Muscle of leg (tissue), 3 donors: ENCODE measurements at regions not wholly inside any gene's neighbourhood (a gene's known extent, or its start where the extent isn't known, plus 50 kb on each side); places are given as distances from the start of the nearest gene placed in this dataset.
A peak's percentile ranks its signal among the peaks of the same experiment; 100 is the strongest.
"Not testable (repeated sequence)": the region's sequence is repeated elsewhere in the genome, so short reads cannot be mapped to it uniquely, and the experiment has no call there.

Experiments
- DNase-seq: peaks from one replicate; pipeline ENCODE4 v3.0.0; 2013
- H3K27ac ChIP-seq: one replicate; pipeline ENCODE4 v1.5.1; 2013; ENCODE audit warnings: mild to moderate bottlenecking, low read length, control low read depth
- H3K27me3 ChIP-seq: one replicate; pipeline ENCODE4 v1.6.1; 2013; ENCODE audit warnings: low read length; ENCODE audit not compliant: control insufficient read depth, insufficient read depth
- H3K36me3 ChIP-seq: one replicate; pipeline ENCODE4 v1.6.1; 2013; ENCODE audit warnings: low read length; ENCODE audit not compliant: control insufficient read depth, insufficient read depth
- H3K4me1 ChIP-seq: one replicate; pipeline ENCODE4 v1.6.1; 2013; ENCODE audit warnings: low read length; ENCODE audit not compliant: control insufficient read depth, insufficient read depth
- H3K4me3 ChIP-seq: one replicate; pipeline ENCODE4 v1.5.1; 2013; ENCODE audit warnings: low read length, control low read depth
- H3K9me3 ChIP-seq: replicated peaks from 2 replicates; pipeline ENCODE4 v1.6.1; 2013; ENCODE audit warnings: low read depth, low read length; ENCODE audit not compliant: control insufficient read depth
- WGBS: methylation state at CpG from one replicate; pipeline ENCODE4 v1.1.5; 2013; ENCODE audit warnings: missing lambda C conversion rate; ENCODE audit not compliant: insufficient coverage; 5-methylcytosine and 5-hydroxymethylcytosine counted together

DNA sequence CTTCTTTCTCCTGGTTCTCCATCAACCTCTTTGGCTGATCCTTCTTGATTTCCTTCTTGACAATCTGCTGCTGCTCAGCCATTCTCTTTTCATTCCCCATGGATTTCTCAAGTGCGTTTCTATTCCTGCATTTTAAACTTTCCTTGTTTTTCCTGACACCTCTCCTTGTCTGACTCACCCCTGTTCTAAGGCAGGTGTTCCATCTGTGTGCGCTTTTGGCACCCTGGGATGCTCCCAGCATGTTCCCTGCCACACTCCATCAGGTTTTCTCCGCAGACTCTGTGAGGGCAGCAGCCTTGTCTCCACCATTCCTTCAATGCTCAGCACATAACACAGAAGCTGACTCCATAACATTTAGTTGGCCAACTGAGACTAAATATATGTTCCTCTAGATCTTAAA lies 1618.2 kb downstream of the SPATA31A7 start:
- H3K27ac ChIP-seq, H3K4me3 ChIP-seq, DNase-seq, H3K4me1 ChIP-seq, H3K27me3 ChIP-seq, H3K9me3 ChIP-seq, H3K36me3 ChIP-seq: not testable (repeated sequence)
- 20% methylated on average over 3 of the region's 3 CpGs for WGBS

DNA sequence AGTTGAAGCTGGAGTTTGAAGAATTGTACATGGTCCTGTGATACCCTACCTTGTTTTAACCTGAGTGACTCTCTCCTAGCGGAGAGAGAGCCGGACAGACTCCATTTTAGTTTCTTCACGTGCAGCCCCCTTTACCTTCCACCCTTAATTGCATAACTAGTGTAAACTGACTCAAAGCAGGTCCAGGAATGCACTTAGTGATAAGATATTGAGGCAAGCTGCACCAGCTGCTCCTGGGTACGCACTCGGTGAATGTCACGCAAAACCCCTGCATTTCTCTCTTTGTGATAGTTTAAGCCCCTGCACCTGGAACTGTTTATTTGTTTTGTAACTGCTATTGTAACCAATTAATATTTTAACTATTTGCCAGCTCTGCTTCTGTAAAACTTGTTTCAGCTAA lies 1620.5 kb downstream of the SPATA31A7 start:
- 0% methylated on average over 1 of the region's 6 CpGs for WGBS
- H3K27me3 ChIP-seq, H3K4me3 ChIP-seq, H3K4me1 ChIP-seq, H3K27ac ChIP-seq, DNase-seq, H3K36me3 ChIP-seq, H3K9me3 ChIP-seq: not testable (repeated sequence)

- H3K36me3 ChIP-seq, H3K9me3 ChIP-seq, H3K27me3 ChIP-seq, H3K4me1 ChIP-seq, H3K4me3 ChIP-seq, H3K27ac ChIP-seq, DNase-seq: not testable (repeated sequence)
- WGBS = 72% methylated on average over 3 of the region's 5 CpGs
These were observed 1621.0 kb downstream of the SPATA31A7 start for GRCh38 chr9:62810811-62811315.

- peak; percentile 7 for DNase-seq
- not testable (repeated sequence) for H3K27me3 ChIP-seq, H3K36me3 ChIP-seq, H3K4me1 ChIP-seq, H3K27ac ChIP-seq, H3K4me3 ChIP-seq, H3K9me3 ChIP-seq
- WGBS = no CpG with 5 or more reads among the region's 1 CpG
These were observed 1625.6 kb downstream of the SPATA31A7 start for GRCh38 chr9:62815436-62815835.

GRCh38 chr9:62816331-62816730 lies 1626.5 kb downstream of the SPATA31A7 start:
- not testable (repeated sequence) for H3K27ac ChIP-seq, H3K9me3 ChIP-seq, H3K27me3 ChIP-seq, H3K4me1 ChIP-seq, DNase-seq, H3K4me3 ChIP-seq, H3K36me3 ChIP-seq

GRCh38 chr9:62817214-62817613 lies 1627.4 kb downstream of the SPATA31A7 start:
- not testable (repeated sequence) for H3K4me3 ChIP-seq, H3K4me1 ChIP-seq, H3K9me3 ChIP-seq, H3K27me3 ChIP-seq, H3K36me3 ChIP-seq, H3K27ac ChIP-seq, DNase-seq
- no CpG with 5 or more reads among the region's 3 CpGs for WGBS

- H3K4me1 ChIP-seq = not testable (repeated sequence)
These were observed 1632.3 kb downstream of the SPATA31A7 start for GRCh38 chr9:62822185-62822584.

GRCh38 chr9:62827957-62828907 lies 1638.4 kb downstream of the SPATA31A7 start:
- not testable (repeated sequence) for H3K4me1 ChIP-seq, H3K36me3 ChIP-seq, H3K9me3 ChIP-seq, H3K4me3 ChIP-seq, H3K27ac ChIP-seq, DNase-seq
- peaks cover 10% of the 10 kb centered on the region for H3K27me3 ChIP-seq
- no CpG with 5 or more reads among the region's 2 CpGs for whole genome bisulfite sequencing

More at GRCh38 chr9:62822185-62822584, 1632.3 kb downstream of the SPATA31A7 start:
- H3K4me3 ChIP-seq, H3K27ac ChIP-seq, DNase-seq, H3K36me3 ChIP-seq, H3K9me3 ChIP-seq, H3K27me3 ChIP-seq: not testable (repeated sequence)
- WGBS = no CpG with 5 or more reads among the region's 3 CpGs

DNA sequence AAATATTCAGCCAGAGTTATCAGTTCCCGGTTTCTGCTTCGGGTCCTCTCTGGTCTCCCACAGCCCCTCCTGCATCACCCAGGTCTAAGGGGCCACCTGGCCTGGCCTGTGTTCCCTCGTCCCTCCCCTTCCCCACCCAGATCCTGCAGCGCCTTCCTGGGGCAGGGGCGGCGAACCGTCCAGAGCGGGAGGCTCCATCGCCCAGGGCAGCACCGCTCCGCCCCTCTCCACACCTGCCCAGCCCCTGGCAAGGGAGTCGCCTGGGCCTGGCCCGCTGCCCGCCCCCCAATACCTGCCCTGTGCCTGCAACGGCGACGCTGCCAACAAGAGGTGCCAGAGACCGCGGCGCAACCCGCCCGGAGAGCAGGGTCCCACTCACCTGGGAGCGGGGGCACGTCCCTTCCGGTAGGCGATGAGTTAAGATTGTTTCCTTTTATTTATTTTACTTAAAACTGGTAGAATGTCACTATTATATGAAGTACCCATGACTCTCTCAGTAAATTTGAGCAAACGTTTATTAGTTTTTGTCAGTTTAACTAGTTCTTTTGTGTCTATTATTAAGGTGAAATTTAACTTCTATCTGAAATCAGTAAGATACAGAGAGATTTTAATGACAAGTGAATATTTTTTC lies 1641.1 kb downstream of the SPATA31A7 start:
- H3K36me3 ChIP-seq, H3K4me1 ChIP-seq, H3K4me3 ChIP-seq, H3K9me3 ChIP-seq, DNase-seq, H3K27ac ChIP-seq: not testable (repeated sequence)
- WGBS = 38% methylated on average over 5 of the region's 27 CpGs
- peaks cover 13% of the 10 kb centered on the region for H3K27me3 ChIP-seq

- H3K9me3 ChIP-seq, H3K36me3 ChIP-seq, H3K4me1 ChIP-seq, H3K27ac ChIP-seq, H3K4me3 ChIP-seq: not testable (repeated sequence)
- DNase-seq = peak; percentile 6
- H3K27me3 ChIP-seq = peaks cover 15% of the 10 kb centered on the region
- 29% methylated on average over 5 of the region's 33 CpGs for WGBS
These were observed 1643.7 kb downstream of the SPATA31A7 start for GRCh38 chr9:62833323-62834200.
